HS-5 (cell line): ENCODE measurements at regions not wholly inside any gene's neighbourhood (a gene's known extent, or its start where the extent isn't known, plus 50 kb on each side); places are given as distances from the start of the nearest gene placed in this dataset.
"Not testable (repeated sequence)": the region's sequence is repeated elsewhere in the genome, so short reads cannot be mapped to it uniquely, and the experiment has no call there.

ENCODE experiments used
- DNase-seq: peaks from one replicate; pipeline ENCODE4 v3.0.0-alpha.2; 2012; ENCODE audit warnings: low read depth

- no peak for DNase-seq
These were observed 55.0 kb upstream of the CXXC4 start for GRCh38 chr4:104549736-104550135.

DNA sequence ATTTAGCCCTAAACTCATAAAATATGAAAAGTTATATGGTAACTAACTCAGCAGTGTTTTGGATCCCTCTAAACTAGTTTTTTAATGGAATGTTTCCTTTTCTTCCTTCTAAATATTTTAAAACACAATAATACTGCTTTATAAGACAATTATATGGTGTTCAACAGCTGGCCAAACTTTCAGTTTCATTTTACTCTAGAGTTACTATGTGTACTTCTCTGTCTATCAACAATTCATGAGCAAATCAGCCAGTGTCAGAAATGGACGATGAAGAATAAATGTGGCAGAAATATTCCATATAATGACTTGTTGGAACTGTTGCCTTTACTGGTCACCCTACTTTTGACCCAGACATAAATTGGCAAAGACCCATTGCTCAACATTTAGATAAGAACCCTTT lies 64.8 kb upstream of the CXXC4 start:
- no peak for DNase-seq

DNA sequence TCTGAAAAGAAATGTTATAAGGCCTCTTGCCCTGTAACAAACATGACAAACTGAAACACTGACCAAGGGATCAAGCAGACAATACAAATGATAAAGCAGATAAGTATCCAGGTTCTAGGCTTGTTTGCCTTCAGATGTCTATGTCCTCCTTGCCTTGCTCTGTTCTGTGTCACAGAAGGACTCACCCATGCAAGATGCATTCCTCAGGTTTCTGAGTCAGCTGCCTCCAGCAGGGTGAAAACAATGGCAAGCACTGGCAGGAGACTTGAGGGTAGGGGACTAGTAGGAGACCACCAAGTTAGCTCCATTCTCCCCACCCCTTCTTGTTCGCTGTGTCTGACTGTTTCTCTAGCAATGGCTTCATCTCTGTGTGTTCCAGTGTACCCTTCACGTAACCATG lies 76.6 kb upstream of the CXXC4 start:
- DNase-seq: no peak

GRCh38 chr4:104574371-104574770 lies 79.7 kb upstream of the CXXC4 start:
- DNase-seq: no peak

- DNase-seq: no peak
These were observed 80.6 kb upstream of the CXXC4 start for GRCh38 chr4:104575278-104575677.

GRCh38 chr4:104577405-104577804 lies 82.7 kb upstream of the CXXC4 start:
- DNase-seq: no peak

- DNase-seq: not testable (repeated sequence)
These were observed 86.8 kb upstream of the CXXC4 start for GRCh38 chr4:104581476-104581875.

- DNase-seq: not testable (repeated sequence)
These were observed 87.4 kb upstream of the CXXC4 start for GRCh38 chr4:104582056-104582455.

DNA sequence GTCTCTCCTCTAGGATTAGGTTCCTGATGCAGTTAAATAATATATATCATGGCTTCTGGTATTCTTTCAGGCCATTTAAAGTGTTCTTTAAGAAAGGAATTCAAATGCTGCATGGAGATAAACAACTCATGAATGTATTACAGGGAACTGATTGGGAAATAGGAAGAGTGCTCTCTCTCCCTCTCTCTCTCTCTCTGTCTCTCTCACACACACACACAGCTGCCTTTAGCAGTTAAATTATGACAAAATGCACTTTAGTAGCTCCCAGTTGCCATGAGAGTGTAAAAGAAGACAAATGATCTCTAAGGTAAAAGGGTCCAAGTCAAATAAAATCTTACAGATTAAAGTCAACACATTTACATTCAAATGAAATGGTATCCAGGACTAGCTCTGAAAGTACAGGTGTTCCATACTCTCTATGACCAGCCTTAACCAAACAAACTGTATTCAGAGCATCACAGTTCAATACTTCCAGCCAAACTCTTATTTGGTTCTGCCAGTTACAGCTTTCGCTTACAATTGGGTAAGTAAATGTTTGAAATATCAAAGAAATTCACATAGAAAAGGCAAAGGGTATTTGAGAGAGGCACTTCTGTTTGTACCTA lies 94.7 kb upstream of the CXXC4 start:
- DNase-seq: no peak

GRCh38 chr4:104591510-104591911 lies 96.8 kb upstream of the CXXC4 start:
- DNase-seq: no peak

- no peak for DNase-seq
These were observed 97.5 kb upstream of the CXXC4 start for GRCh38 chr4:104592183-104592582.

DNA sequence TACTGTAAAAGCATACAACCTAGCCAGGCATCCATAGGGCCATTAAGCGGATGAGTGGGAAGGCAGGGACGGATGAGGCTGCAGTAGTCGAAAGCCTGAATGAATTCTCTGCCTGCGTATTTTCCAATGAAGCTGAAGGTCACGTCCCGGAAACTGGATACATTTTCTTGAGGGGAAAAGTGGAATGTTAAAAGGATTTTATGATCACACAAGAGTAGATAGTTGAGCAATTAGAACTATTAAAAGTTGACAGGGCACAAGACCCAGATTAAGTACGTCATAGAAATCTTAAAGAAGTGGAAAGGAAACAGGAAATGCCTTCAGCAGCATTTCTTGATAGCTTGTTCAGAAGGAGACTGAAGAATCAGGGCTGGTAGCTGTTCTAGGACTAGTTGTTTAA lies 98.3 kb upstream of the CXXC4 start:
- DNase-seq: no peak

DNA sequence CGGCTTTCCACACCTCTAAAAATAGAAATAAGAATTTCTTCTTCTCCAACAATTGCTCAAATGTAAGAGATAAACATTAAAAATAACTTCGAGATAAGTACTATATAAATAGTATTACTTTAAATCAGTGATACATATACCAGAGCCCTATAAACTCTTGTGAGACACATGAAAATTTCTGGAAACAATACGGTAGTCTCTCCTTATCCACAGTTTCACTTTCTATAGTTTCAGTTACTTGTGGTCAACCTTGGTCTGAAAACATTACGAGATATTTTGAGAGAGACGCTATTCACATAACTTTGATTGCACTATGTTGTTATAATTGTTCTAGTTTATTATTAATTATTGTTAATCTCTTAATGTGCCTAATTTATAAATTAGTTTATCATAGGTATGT lies 101.5 kb upstream of the CXXC4 start:
- no peak for DNase-seq

DNA sequence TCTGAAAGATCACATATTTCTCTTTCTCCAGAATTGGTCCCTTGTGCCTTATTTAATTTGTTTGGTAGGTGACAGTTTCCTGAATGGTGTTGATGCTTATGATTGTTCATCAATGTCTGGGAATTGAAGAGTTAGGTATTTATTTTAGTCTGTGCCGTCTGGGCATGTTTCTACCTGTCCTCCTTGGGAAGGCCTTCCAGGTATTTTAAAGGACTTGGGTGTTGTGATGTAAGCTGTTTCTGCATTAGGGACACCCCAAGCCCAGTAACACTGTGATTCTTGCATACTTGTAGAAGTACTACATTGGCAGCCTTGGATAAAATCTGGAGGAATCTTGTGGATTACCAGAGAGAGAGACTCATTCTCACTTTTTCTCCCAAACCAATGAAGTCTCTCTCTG lies 120.8 kb upstream of the CXXC4 start:
- no peak for DNase-seq

- DNase-seq: no peak
These were observed 121.2 kb upstream of the CXXC4 start for GRCh38 chr4:104615926-104616325.

DNA sequence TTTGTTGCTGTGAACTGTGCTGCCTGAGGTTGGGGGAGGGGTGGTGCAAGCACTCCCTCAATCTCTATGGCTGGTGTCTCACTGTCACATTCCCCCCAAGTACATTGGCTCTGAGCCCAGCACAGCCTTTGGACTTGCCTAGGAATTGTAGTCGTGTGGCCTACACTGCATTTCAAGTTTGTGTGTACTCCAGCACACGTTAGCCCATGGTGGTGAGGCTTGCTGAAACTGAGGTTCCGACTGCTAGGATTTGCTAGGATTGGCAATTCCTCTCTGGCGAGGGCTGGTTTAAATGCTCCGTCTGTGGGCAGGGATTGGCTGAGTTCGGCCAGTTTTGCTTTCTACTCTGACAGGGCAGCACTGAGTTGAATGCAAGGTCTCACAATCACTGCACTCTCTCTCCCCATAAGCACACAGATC lies 121.7 kb upstream of the CXXC4 start:
- DNase-seq: no peak

DNA sequence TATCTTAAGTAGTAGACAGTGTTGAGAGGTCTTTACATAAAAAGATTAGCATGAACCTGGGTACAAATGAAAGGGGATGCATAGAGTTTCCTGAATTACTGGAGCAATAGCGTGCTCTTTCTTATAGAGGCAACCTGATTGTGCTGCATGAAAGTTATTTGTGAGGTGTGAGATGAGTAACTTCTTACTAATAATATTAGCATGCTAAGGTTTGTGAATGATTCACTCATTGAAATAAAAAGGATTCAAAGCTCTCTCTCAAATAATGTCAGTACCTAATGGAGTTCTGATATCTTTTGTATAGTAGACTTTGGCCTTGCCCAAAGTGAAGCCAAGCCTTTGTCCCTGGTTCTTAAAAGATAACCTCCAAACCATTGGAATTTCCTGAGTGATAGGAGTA lies 131.0 kb upstream of the CXXC4 start:
- no peak for DNase-seq

GRCh38 chr4:104629601-104630000 lies 134.9 kb upstream of the CXXC4 start:
- no peak for DNase-seq

DNA sequence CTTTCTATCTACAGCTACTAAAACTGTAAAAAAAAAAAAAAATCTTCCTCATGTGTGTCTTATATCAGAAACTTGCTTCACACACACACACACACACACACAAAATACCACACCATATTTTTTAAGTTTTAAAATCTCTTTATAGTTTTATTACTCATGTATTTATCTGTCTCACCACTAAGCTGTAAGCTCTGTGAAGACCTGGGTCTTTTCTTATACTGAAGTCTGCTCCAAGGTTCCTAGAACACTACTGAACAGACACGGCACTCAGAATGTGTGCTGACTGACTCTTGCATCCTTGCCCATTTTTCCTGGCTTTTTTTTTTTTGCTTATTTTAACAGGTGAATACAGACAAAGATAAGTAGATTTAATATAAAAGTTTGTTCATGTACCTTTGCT lies 135.6 kb upstream of the CXXC4 start:
- no peak for DNase-seq

DNA sequence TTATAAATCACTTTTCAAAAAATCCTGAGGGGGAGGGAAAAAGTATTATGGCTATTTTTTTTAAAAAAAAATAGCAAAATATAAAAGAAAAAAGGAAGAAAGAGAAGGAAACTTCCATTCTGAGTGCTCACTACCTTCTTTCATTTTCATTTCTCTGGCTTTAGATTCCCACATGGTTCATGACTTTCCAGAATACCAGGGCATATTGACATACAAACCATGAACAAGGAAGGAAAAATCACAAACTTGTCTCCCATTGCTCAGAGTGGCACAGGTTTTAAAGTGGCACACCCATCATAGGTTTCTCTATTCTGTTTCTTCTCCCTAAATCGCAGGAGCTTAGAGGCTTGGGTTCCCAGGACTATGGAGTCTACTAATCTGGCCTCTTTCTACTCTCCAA lies 136.3 kb upstream of the CXXC4 start:
- no peak for DNase-seq

DNA sequence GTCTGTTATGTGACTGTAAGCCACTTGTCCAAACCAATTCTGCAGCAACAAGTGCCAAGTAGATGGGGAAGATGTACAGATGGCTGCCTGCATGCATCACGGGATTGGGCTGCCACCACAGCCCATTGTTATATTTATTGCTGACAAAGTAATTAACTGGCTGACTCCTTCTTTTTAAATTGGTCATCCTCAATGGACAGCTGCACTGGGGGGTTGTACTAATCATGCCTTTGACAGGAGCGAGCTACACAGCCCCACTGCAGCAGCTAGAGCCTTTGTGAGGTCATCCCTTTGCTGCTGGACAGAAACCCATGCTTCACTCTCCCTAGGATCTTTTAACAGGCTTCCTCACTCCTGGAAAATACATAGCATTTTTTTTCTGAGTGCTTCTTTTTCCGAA lies 146.7 kb upstream of the CXXC4 start:
- DNase-seq: no peak

DNA sequence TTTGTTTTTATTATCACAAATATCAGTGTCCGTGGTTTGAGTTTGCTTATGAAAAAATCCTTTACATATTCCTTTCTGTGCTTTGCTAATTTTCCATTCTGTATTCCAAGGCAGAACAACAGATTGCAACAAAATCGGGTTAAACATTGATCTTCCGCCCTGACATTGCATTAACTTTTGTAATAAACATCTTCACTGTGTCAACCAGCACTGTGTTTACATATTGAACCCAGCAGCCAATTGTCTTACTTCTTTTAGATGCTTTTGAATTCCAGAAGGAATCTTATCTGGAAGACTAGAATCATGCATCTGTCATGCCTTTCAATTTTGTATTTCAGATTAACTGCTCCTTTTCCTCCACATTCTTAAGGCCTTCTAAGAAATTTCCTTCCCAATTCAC lies 147.8 kb upstream of the CXXC4 start:
- DNase-seq: no peak

DNA sequence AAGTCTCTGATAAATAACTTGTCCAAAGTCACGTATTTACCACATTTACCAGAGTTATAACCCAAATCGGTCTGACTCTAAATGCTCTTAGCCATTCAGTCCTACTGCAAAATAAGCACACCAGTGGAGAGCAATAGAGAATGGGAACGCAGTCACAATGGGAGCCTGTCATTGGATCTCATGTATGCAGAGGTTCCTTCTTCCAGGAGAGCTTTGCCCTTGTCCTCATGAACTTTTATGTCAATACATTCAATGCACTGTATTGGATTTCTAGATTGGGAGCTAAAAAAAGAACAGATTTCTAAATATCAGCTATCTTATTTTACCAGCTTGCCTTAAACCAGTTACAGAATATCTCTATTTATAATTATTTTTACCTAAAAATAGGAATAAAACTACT lies 149.1 kb upstream of the CXXC4 start:
- no peak for DNase-seq

GRCh38 chr4:104649631-104650030 lies 154.9 kb upstream of the CXXC4 start:
- DNase-seq: no peak

DNA sequence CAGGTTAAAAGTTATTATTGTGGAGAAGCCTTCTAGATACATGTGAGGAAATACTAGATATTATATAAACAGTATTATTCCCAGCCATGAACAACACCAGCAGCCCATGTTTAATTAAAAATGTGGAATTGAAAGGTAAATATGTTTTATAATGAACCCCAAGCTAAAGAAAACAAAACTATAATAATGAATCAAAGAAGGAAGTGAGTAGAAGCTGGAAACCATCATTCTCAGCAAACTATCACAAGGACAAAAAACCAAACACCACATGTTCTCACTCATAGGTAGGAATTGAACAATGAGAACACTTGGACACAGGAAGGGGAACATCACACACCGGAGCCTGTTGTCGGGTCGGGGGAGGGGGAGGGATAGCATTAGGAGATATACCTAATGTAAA lies 167.6 kb upstream of the CXXC4 start:
- not testable (repeated sequence) for DNase-seq
